Liver (tissue), 8 donors: ENCODE measurements at regions not wholly inside any gene's neighbourhood (a gene's known extent, or its start where the extent isn't known, plus 50 kb on each side); places are given as distances from the start of the nearest gene placed in this dataset.

Source experiments
- DNase-seq: peaks from one replicate; pipeline ENCODE4 v3.0.0-alpha.2; 2017; ENCODE audit warnings: low spot score
- H3K27ac ChIP-seq, 2 donors: one replicate each; pipeline ENCODE4 v1.7.0; 2013; ENCODE audit warnings: inconsistent platforms in 2 of 2, low read length in 2 of 2, control low read depth in 1 of 2, low read depth in 1 of 2, mild to moderate bottlenecking in 1 of 2
- H3K27me3 ChIP-seq, 4 donors: one replicate each; pipeline versions ENCODE4 v1.6.1 to v1.7.0; 2013; ENCODE audit warnings: low read length in 3 of 4, inconsistent platforms in 1 of 4, mild to moderate bottlenecking in 1 of 4, moderate library complexity in 1 of 4; ENCODE audit not compliant: control insufficient read depth in 4 of 4, insufficient read depth in 4 of 4
- H3K36me3 ChIP-seq, 4 donors: one replicate each; pipeline versions ENCODE4 v1.6.1 to v1.7.0; 2013; ENCODE audit warnings: low read length in 3 of 4, mild to moderate bottlenecking in 3 of 4, low read depth in 1 of 4, moderate library complexity in 1 of 4; ENCODE audit not compliant: control insufficient read depth in 4 of 4, insufficient read depth in 3 of 4
- H3K4me1 ChIP-seq, 4 donors: one replicate each; pipeline versions ENCODE4 v1.6.1 to v1.7.0; 2013; ENCODE audit warnings: low read length in 3 of 4, mild to moderate bottlenecking in 3 of 4, moderate library complexity in 1 of 4; ENCODE audit not compliant: control insufficient read depth in 4 of 4, insufficient read depth in 4 of 4
- H3K4me3 ChIP-seq, 3 donors: one replicate each; pipeline versions ENCODE4 v1.6.1 to v1.7.0; 2013; ENCODE audit warnings: low read length in 3 of 3, control low read depth in 1 of 3, low read depth in 1 of 3, mild to moderate bottlenecking in 1 of 3
- H3K9ac ChIP-seq, 2 donors: one replicate each; pipeline ENCODE4 v1.7.0; 2013; ENCODE audit warnings: low read length in 2 of 2, mild to moderate bottlenecking in 2 of 2, moderate library complexity in 2 of 2, control low read depth in 1 of 2, low read depth in 1 of 2
- H3K9me3 ChIP-seq, 4 donors: one replicate each; pipeline versions ENCODE4 v1.6.1 to v1.7.0; 2013; ENCODE audit warnings: low read length in 3 of 4; ENCODE audit not compliant: control insufficient read depth in 4 of 4
- ATF3 ChIP-seq: IDR thresholded peaks from 2 replicates; pipeline ENCODE4 v1.6.1; 2016; ENCODE audit warnings: antibody characterized with exemption
- EGR1 ChIP-seq, 2 donors: IDR thresholded peaks; 2 replicates each; pipeline ENCODE4 v1.6.1; 2016 to 2018; ENCODE audit warnings: antibody characterized with exemption in 2 of 2, low read depth in 2 of 2
- FOXA1 ChIP-seq: IDR thresholded peaks from 2 replicates; pipeline ENCODE4 v1.6.1; 2016; ENCODE audit warnings: antibody characterized with exemption
- FOXA2 ChIP-seq: IDR thresholded peaks from 2 replicates; pipeline ENCODE4 v1.6.1; 2016; ENCODE audit warnings: antibody characterized with exemption
- GABPA ChIP-seq, 2 donors: IDR thresholded peaks in 1 of 2; conservative IDR thresholded peaks in 1 of 2; 2 replicates each; pipeline ENCODE4 v1.6.1; 2016; ENCODE audit warnings: antibody characterized with exemption in 2 of 2, mild to moderate bottlenecking in 1 of 2, moderate library complexity in 1 of 2
- HNF4A ChIP-seq, 2 donors: conservative IDR thresholded peaks; 2 replicates each; pipeline ENCODE4 v1.6.1; 2016; ENCODE audit warnings: antibody characterized with exemption in 2 of 2, mild to moderate bottlenecking in 2 of 2
- HNF4G ChIP-seq: IDR thresholded peaks from 2 replicates; pipeline ENCODE4 v1.6.1; 2016; ENCODE audit warnings: antibody characterized with exemption
- JUND ChIP-seq, 2 donors: IDR thresholded peaks; 2 replicates each; pipeline ENCODE4 v1.6.1; 2016; ENCODE audit warnings: antibody characterized with exemption in 2 of 2
- NR2F2 ChIP-seq: IDR thresholded peaks from 2 replicates; pipeline ENCODE4 v1.6.1; 2016; ENCODE audit warnings: antibody characterized with exemption
- RAD21 ChIP-seq, 2 donors: IDR thresholded peaks; 2 replicates each; pipeline ENCODE4 v1.6.1; 2016; ENCODE audit warnings: antibody characterized with exemption in 2 of 2, mild to moderate bottlenecking in 2 of 2
- REST ChIP-seq: IDR thresholded peaks from 2 replicates; pipeline ENCODE4 v1.6.1; 2016; ENCODE audit warnings: antibody characterized with exemption, mild to moderate bottlenecking
- RXRA ChIP-seq, 2 donors: IDR thresholded peaks; 2 replicates each; pipeline ENCODE4 v1.6.1; 2017 to 2018; ENCODE audit warnings: antibody characterized with exemption in 2 of 2, mild to moderate bottlenecking in 1 of 2
- SP1 ChIP-seq: IDR thresholded peaks from 2 replicates; pipeline ENCODE4 v1.6.1; 2018; ENCODE audit warnings: antibody characterized with exemption, mild to moderate bottlenecking
- TAF1 ChIP-seq: conservative IDR thresholded peaks from 2 replicates; pipeline ENCODE4 v1.6.1; 2016; ENCODE audit warnings: antibody characterized with exemption, mild to moderate bottlenecking
- YY1 ChIP-seq: IDR thresholded peaks from 2 replicates; pipeline ENCODE4 v1.6.1; 2016; ENCODE audit warnings: antibody characterized with exemption, mild to moderate bottlenecking
- WGBS: extraction: QIAGEN DNeasy Blood & Tissue Kit; methylation state at CpG from one replicate; pipeline ENCODE4 v1.1.7; 2013; 5-methylcytosine and 5-hydroxymethylcytosine counted together
- TF ChIP-seq, protein P1 (sequence below): IDR thresholded peaks from 2 replicates; pipeline ENCODE4 v1.6.1; 2016; ENCODE audit warnings: antibody characterized with exemption
- TF ChIP-seq, protein P2 (sequence below): IDR thresholded peaks from 2 replicates; pipeline ENCODE4 v1.6.1; 2016; ENCODE audit warnings: antibody characterized with exemption
- TF ChIP-seq, protein P3 (sequence below): fragments of 150-350 bp; IDR thresholded peaks from 2 replicates; pipeline ENCODE4 v1.5.1; 2017; ENCODE audit warnings: improper control_type of control experiment, low read depth, low read length; ENCODE audit not compliant: missing input control
- donor health status: healthy.
- donor health status: healthy.
- donor health status: healthy.
- donor health status: healthy.
- donor health status: healthy.

- H3K27ac ChIP-seq: peak overlapping the region; percentile 5 to 9
- H3K9ac ChIP-seq: no peak overlapping the region
- no peak overlapping the region for H3K4me3 ChIP-seq
- no peak for DNase-seq
- H3K4me1 ChIP-seq: peaks cover 5 to 38% (median 30%) of the 10 kb centered on the region in 4 donors
- no peaks in the 10 kb centered on the region for H3K9me3 ChIP-seq
- H3K27me3 ChIP-seq: no peaks in the 10 kb centered on the region
- TF ChIP-seq HNF4A (conservative IDR thresholded peaks at IDR 0.05) (peak; percentile 35), RAD21 (IDR thresholded peaks at IDR 0.05) (peak; percentile 97 to 98), ATF3 (peak; percentile 18), HNF4G (no peak), FOXA1 (no peak), GABPA (IDR thresholded peaks at IDR 0.05 in 1 of 2, conservative IDR thresholded peaks at IDR 0.05 in 1 of 2) (no peak), SP1 (no peak), RXRA (IDR thresholded peaks at IDR 0.05) (peak; percentile 30 to 46), TAF1 (no peak), REST (no peak), JUND (IDR thresholded peaks at IDR 0.05) (no peak), NR2F2 (peak; percentile 23), FOXA2 (peak; percentile 47), EGR1 (IDR thresholded peaks at IDR 0.05; ENCODE audit: low read depth in 2 of 2) (no peak), YY1 (peak; percentile 39)
- TF ChIP-seq, protein P1, sequence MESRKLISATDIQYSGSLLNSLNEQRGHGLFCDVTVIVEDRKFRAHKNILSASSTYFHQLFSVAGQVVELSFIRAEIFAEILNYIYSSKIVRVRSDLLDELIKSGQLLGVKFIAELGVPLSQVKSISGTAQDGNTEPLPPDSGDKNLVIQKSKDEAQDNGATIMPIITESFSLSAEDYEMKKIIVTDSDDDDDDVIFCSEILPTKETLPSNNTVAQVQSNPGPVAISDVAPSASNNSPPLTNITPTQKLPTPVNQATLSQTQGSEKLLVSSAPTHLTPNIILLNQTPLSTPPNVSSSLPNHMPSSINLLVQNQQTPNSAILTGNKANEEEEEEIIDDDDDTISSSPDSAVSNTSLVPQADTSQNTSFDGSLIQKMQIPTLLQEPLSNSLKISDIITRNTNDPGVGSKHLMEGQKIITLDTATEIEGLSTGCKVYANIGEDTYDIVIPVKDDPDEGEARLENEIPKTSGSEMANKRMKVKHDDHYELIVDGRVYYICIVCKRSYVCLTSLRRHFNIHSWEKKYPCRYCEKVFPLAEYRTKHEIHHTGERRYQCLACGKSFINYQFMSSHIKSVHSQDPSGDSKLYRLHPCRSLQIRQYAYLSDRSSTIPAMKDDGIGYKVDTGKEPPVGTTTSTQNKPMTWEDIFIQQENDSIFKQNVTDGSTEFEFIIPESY: no peak
- TF ChIP-seq, protein P2, sequence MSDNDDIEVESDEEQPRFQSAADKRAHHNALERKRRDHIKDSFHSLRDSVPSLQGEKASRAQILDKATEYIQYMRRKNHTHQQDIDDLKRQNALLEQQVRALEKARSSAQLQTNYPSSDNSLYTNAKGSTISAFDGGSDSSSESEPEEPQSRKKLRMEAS: no peak
- TF ChIP-seq, protein P3, sequence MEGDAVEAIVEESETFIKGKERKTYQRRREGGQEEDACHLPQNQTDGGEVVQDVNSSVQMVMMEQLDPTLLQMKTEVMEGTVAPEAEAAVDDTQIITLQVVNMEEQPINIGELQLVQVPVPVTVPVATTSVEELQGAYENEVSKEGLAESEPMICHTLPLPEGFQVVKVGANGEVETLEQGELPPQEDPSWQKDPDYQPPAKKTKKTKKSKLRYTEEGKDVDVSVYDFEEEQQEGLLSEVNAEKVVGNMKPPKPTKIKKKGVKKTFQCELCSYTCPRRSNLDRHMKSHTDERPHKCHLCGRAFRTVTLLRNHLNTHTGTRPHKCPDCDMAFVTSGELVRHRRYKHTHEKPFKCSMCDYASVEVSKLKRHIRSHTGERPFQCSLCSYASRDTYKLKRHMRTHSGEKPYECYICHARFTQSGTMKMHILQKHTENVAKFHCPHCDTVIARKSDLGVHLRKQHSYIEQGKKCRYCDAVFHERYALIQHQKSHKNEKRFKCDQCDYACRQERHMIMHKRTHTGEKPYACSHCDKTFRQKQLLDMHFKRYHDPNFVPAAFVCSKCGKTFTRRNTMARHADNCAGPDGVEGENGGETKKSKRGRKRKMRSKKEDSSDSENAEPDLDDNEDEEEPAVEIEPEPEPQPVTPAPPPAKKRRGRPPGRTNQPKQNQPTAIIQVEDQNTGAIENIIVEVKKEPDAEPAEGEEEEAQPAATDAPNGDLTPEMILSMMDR: peak; percentile 91
- WGBS: 19% methylated on average over 10 of the region's 10 CpGs
- no peaks in the 10 kb centered on the region for H3K36me3 ChIP-seq
These were observed 52.7 kb upstream of the CTLA4 start for GRCh38 chr2:203814661-203815540.
